Stomach (tissue), 4 donors: ENCODE measurements at regions not wholly inside any gene's neighbourhood (a gene's known extent, or its start where the extent isn't known, plus 50 kb on each side); places are given as distances from the start of the nearest gene placed in this dataset.

Experiments
- EP300 ChIP-seq: sonication (generic); formaldehyde crosslinking; IDR thresholded peaks from one replicate; pipeline ENCODE4 v1.6.1; 2017; ENCODE audit warnings: antibody characterized with exemption
- TF ChIP-seq, protein P1 (sequence below), 7 experiments: fragments of 450-650 bp in 4 of 7; fragments of 200-600 bp in 3 of 7; sonication (generic) in 3 of 7; IDR thresholded peaks; one replicate each; pipeline ENCODE4 v1.5.1; 2016 to 2019; ENCODE audit warnings: antibody characterized with exemption in 7 of 7, control low read depth in 2 of 7, mild to moderate bottlenecking in 1 of 7

- TF ChIP-seq EP300: no peak
- TF ChIP-seq, protein P1, sequence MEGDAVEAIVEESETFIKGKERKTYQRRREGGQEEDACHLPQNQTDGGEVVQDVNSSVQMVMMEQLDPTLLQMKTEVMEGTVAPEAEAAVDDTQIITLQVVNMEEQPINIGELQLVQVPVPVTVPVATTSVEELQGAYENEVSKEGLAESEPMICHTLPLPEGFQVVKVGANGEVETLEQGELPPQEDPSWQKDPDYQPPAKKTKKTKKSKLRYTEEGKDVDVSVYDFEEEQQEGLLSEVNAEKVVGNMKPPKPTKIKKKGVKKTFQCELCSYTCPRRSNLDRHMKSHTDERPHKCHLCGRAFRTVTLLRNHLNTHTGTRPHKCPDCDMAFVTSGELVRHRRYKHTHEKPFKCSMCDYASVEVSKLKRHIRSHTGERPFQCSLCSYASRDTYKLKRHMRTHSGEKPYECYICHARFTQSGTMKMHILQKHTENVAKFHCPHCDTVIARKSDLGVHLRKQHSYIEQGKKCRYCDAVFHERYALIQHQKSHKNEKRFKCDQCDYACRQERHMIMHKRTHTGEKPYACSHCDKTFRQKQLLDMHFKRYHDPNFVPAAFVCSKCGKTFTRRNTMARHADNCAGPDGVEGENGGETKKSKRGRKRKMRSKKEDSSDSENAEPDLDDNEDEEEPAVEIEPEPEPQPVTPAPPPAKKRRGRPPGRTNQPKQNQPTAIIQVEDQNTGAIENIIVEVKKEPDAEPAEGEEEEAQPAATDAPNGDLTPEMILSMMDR (IDR thresholded peaks at IDR 0.05): no peak
These were observed 170.6 kb upstream of the MYT1L start for GRCh38 chr2:2501454-2502200.
